Astrocyte (in vitro differentiated cells and primary cell): ENCODE measurements at regions not wholly inside any gene's neighbourhood (a gene's known extent, or its start where the extent isn't known, plus 50 kb on each side); places are given as distances from the start of the nearest gene placed in this dataset.

Experiments
- DNase-seq: peaks from one replicate; pipeline ENCODE4 v3.0.0-alpha.2; 2010; ENCODE audit warnings: low read depth
- FAIRE-seq: peaks from 2 replicates; lab custom pipeline; 2011; peaks lifted over from hg19 to GRCh38; lab: Jason Lieb, UNC
- H2AFZ ChIP-seq: 2 replicates; pipeline ENCODE4 v1.6.0; 2012; ENCODE audit warnings: low read depth, low read length, inconsistent platforms
- H3K27ac ChIP-seq: 2 replicates; pipeline ENCODE4 v1.5.1; 2011; ENCODE audit warnings: low read depth, low read length, inconsistent platforms
- H3K27me3 ChIP-seq: 2 replicates; pipeline ENCODE4 v1.6.0; 2011; ENCODE audit warnings: low read length, inconsistent platforms; ENCODE audit not compliant: insufficient read depth
- H3K36me3 ChIP-seq: 2 replicates; pipeline ENCODE4 v1.5.1; 2011; ENCODE audit warnings: low read length, inconsistent platforms; ENCODE audit not compliant: insufficient read depth
- H3K4me1 ChIP-seq: 2 replicates; pipeline ENCODE4 v1.5.1; 2011; ENCODE audit warnings: low read length, inconsistent platforms; ENCODE audit not compliant: insufficient read depth
- H3K4me2 ChIP-seq: 2 replicates; pipeline ENCODE4 v1.6.0; 2012; ENCODE audit warnings: low read length, inconsistent platforms
- H3K4me3 ChIP-seq: 2 replicates; pipeline ENCODE4 v1.5.1; 2011; ENCODE audit warnings: low read depth, mild to moderate bottlenecking, low read length, inconsistent platforms; ENCODE audit not compliant: insufficient read depth
- H3K79me2 ChIP-seq: 2 replicates; pipeline ENCODE4 v1.6.0; 2012; ENCODE audit warnings: mild to moderate bottlenecking, low read length, inconsistent platforms; ENCODE audit not compliant: insufficient read depth
- H3K9ac ChIP-seq: 2 replicates; pipeline ENCODE4 v1.6.0; 2012; ENCODE audit warnings: mild to moderate bottlenecking, low read length, inconsistent platforms
- H3K9me3 ChIP-seq: 2 replicates; pipeline ENCODE4 v1.5.1; 2012; ENCODE audit warnings: low read depth, mild to moderate bottlenecking, low read length, inconsistent platforms; ENCODE audit not compliant: insufficient read depth
- H4K20me1 ChIP-seq: 2 replicates; pipeline ENCODE4 v1.6.0; 2012; ENCODE audit warnings: low read length, inconsistent platforms; ENCODE audit not compliant: insufficient read depth
- H3K27ac Mint-ChIP-seq: one replicate; pipeline ENCODE4 v1.8.0; 2021; ENCODE audit warnings: mild to moderate bottlenecking, mixed read lengths; ENCODE audit not compliant: unreplicated experiment
- H3K27me3 Mint-ChIP-seq: one replicate; pipeline ENCODE4 v1.8.0; 2021; ENCODE audit warnings: low read depth, mixed read lengths; ENCODE audit not compliant: unreplicated experiment
- H3K36me3 Mint-ChIP-seq: one replicate; pipeline ENCODE4 v1.8.0; 2021; ENCODE audit warnings: low read depth, mixed read lengths; ENCODE audit not compliant: unreplicated experiment
- H3K4me1 Mint-ChIP-seq: one replicate; pipeline ENCODE4 v1.8.0; 2021; ENCODE audit warnings: low read depth, mixed read lengths; ENCODE audit not compliant: unreplicated experiment
- H3K4me3 Mint-ChIP-seq: one replicate; pipeline ENCODE4 v1.8.0; 2021; ENCODE audit warnings: mild to moderate bottlenecking, moderate library complexity, mixed read lengths; ENCODE audit not compliant: unreplicated experiment
- H3K9me3 Mint-ChIP-seq: one replicate; pipeline ENCODE4 v1.8.0; 2021; ENCODE audit warnings: mild to moderate bottlenecking, mixed read lengths; ENCODE audit not compliant: unreplicated experiment
- EZH2 ChIP-seq: IDR thresholded peaks from 2 replicates; pipeline ENCODE4 v1.6.1; 2012; ENCODE audit warnings: mild to moderate bottlenecking, low read length, inconsistent platforms; ENCODE audit not compliant: insufficient read depth
- TF ChIP-seq, protein P1 (sequence below): IDR thresholded peaks from 2 replicates; pipeline ENCODE4 v1.5.1; 2011; ENCODE audit warnings: low read depth, mild to moderate bottlenecking, inconsistent platforms, low read length, moderate library complexity; ENCODE audit not compliant: insufficient read depth

DNA sequence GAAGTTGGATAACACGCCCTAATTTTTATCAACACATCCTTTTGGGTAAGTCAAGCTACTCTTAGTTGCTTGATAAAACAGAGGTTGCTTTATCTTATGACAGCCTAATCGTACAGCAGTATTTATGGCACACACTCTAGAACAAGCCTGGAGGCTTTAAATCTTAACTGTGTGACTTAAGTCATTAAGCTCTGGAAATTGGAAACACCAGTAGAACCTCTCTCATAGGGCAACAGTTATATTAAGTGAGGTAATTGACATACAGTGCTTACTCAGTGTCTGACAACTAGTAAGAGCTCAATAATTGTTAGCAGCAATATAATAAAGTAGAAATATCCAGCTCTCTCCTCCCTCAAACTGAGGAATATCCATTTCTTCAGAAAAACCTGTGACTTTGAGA is 808.9 kb upstream of the WWC1 start:
- no peaks in the 10 kb centered on the region for H3K79me2 ChIP-seq
- H3K4me1 ChIP-seq = no peaks in the 10 kb centered on the region
- Mint-ChIP-seq H3K9me3 (no peaks in the 10 kb centered on the region), H3K4me3 (no peak overlapping the region), H3K4me1 (peaks cover 34% of the 10 kb centered on the region), H3K27ac (no peak overlapping the region), H3K36me3 (no peaks in the 10 kb centered on the region), H3K27me3 (no peaks in the 10 kb centered on the region)
- no peak overlapping the region for H3K4me3 ChIP-seq
- no peaks in the 10 kb centered on the region for H3K36me3 ChIP-seq
- no peak for DNase-seq
- H3K27me3 ChIP-seq = no peaks in the 10 kb centered on the region
- no peak overlapping the region for H3K9ac ChIP-seq
- no peak overlapping the region for H2AFZ ChIP-seq
- no peaks in the 10 kb centered on the region for H4K20me1 ChIP-seq
- no peak overlapping the region for H3K4me2 ChIP-seq
- no peaks in the 10 kb centered on the region for H3K9me3 ChIP-seq
- no peak for TF ChIP-seq EZH2
- TF ChIP-seq, protein P1, sequence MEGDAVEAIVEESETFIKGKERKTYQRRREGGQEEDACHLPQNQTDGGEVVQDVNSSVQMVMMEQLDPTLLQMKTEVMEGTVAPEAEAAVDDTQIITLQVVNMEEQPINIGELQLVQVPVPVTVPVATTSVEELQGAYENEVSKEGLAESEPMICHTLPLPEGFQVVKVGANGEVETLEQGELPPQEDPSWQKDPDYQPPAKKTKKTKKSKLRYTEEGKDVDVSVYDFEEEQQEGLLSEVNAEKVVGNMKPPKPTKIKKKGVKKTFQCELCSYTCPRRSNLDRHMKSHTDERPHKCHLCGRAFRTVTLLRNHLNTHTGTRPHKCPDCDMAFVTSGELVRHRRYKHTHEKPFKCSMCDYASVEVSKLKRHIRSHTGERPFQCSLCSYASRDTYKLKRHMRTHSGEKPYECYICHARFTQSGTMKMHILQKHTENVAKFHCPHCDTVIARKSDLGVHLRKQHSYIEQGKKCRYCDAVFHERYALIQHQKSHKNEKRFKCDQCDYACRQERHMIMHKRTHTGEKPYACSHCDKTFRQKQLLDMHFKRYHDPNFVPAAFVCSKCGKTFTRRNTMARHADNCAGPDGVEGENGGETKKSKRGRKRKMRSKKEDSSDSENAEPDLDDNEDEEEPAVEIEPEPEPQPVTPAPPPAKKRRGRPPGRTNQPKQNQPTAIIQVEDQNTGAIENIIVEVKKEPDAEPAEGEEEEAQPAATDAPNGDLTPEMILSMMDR = no peak
- H3K27ac ChIP-seq = no peak overlapping the region
- no peak for FAIRE-seq

DNA sequence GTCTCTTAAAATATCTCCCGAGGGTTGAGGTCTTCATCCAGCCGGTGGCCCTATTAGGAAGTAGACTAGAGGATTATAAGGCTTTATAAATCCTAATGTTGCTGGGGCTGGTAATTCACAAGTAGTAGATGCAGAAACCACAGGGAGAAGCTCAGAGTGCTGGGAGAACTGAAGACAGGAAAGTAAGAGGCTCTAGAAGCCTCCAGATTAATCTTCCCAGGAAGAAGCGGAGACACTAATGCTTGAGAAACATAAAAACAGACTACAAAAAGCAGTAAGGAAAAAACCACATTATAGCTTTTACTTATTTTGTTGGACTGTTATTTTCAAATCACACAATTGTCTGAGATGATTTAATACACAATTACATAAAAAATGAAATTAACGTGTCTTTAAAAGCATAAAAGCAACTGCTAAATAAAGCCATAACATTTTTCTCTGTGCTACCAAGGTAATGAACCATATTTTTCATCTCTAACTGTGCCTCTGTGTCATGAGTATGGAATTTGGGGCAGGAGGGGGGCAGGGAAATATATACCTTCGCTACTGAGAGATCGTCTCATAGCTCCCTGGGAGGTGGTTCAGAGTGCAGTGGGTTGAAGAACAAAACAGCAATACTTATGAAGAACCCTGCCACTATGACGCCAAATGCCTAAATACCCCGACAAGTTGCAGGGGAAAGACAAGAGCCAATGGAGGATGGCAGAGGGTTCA is 806.2 kb upstream of the WWC1 start:
- FAIRE-seq = no peak
- no peak for TF ChIP-seq EZH2
- TF ChIP-seq, protein P1 = no peak
- peak overlapping the region; percentile 46 for H3K4me2 ChIP-seq

DNA sequence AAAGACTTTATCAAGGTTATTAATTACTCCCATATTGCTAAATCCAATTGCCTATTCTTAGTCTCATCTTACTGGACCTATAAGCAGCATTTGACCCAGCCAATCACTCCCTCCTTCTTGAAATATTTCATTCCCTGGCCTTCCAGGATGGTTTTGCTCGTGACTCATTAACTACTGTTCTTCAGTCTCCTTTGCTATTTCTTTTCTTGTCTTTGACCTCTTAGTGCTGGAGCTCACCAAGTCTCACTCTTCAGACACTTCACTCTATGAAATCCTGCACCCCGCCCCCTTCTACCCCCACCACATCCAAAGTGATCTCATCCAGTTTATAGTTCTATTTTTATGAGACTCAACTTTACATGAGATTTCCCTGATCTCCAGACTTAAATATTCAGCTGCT is 803.1 kb upstream of the WWC1 start:
- Histone ChIP-seq H4K20me1 (no peaks in the 10 kb centered on the region), H3K9ac (no peak overlapping the region), H3K4me3 (no peak overlapping the region), H3K4me1 (peaks cover 4% of the 10 kb centered on the region), H2AFZ (no peak overlapping the region), H3K27me3 (no peaks in the 10 kb centered on the region), H3K27ac (peak overlapping the region; percentile 8), H3K4me2 (peak overlapping the region; percentile 28), H3K9me3 (no peaks in the 10 kb centered on the region), H3K79me2 (no peaks in the 10 kb centered on the region), H3K36me3 (no peaks in the 10 kb centered on the region)
- H3K4me1 Mint-ChIP-seq = peaks cover 39% of the 10 kb centered on the region
- H3K27ac Mint-ChIP-seq = peak overlapping the region; percentile 94
- no peaks in the 10 kb centered on the region for H3K36me3 Mint-ChIP-seq
- no peaks in the 10 kb centered on the region for H3K27me3 Mint-ChIP-seq
- FAIRE-seq (no peak), DNase-seq (peak; percentile 69)
- H3K4me3 Mint-ChIP-seq = no peak overlapping the region
- H3K9me3 Mint-ChIP-seq = no peaks in the 10 kb centered on the region
- TF ChIP-seq, protein P1 = no peak
- no peak for TF ChIP-seq EZH2

More for the DNA sequence above, 806.2 kb upstream of the WWC1 start:
- Mint-ChIP-seq H3K36me3 (no peaks in the 10 kb centered on the region), H3K4me1 (peaks cover 41% of the 10 kb centered on the region), H3K4me3 (no peak overlapping the region), H3K27ac (peak overlapping the region; percentile 95), H3K27me3 (no peaks in the 10 kb centered on the region), H3K9me3 (no peaks in the 10 kb centered on the region)
- H3K27ac ChIP-seq = no peak overlapping the region
- no peaks in the 10 kb centered on the region for H3K27me3 ChIP-seq
- H3K4me1 ChIP-seq = peaks cover 4% of the 10 kb centered on the region
- no peak overlapping the region for H3K9ac ChIP-seq
- peak; percentile 31 for DNase-seq
- no peaks in the 10 kb centered on the region for H3K79me2 ChIP-seq
- peak overlapping the region; percentile 1 for H2AFZ ChIP-seq
- no peaks in the 10 kb centered on the region for H3K9me3 ChIP-seq
- H3K4me3 ChIP-seq = no peak overlapping the region
- no peaks in the 10 kb centered on the region for H3K36me3 ChIP-seq
- H4K20me1 ChIP-seq = no peaks in the 10 kb centered on the region
